HG02642 (cell line): ENCODE measurements at regions not wholly inside any gene's neighbourhood (a gene's known extent, or its start where the extent isn't known, plus 50 kb on each side); places are given as distances from the start of the nearest gene placed in this dataset.
"Not testable (repeated sequence)": the region's sequence is repeated elsewhere in the genome, so short reads cannot be mapped to it uniquely, and the experiment has no call there.

Experiments used
- ATAC-seq: cut with Tn5 transposase; IDR thresholded peaks from one replicate; pipeline ENCODE4 v1.9.1; 2021; ENCODE audit warnings: mild to moderate bottlenecking; ENCODE audit not compliant: unreplicated experiment, poor library complexity

DNA sequence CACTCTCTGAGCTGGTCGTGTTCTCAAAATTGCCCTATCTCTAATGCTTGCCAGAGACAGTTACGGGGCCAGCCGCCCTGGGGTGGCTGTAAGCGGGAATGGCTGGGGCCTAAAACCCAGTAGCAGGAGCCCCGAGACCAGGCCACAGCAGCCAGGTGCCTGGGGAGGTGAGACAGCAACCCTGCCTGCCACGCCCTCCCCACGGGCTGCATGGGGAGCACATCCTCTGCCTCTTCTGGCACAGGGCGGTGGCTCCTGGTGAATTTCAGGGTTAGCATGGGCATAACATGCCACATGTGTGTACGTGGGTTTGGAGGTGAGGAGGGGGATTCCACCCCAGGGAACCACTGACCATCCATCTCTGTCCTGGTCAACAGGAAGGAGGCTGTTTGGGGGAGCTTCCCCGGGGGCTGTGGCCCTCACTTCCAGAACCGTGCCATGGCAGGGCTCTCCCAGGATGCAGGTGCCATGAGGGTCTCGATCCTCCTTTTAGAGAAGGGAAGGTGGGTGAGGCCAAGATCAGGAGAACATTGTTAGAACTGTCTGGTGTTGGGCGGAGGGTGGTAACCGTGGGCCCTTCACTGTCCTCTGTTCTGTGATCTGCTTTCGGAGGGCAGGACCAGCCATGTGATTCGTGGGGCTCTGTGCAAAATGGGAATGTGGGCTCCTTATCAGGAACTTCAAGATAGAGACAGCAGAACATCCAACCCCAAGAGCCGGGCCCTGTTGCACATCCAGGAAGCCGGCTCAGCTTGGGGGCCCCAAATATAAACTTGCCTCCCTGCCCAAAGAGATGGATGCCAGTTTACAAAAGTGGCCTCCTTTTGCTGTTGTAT, 312.2 kb upstream of the DIO3 start:
- no peak for ATAC-seq

DNA sequence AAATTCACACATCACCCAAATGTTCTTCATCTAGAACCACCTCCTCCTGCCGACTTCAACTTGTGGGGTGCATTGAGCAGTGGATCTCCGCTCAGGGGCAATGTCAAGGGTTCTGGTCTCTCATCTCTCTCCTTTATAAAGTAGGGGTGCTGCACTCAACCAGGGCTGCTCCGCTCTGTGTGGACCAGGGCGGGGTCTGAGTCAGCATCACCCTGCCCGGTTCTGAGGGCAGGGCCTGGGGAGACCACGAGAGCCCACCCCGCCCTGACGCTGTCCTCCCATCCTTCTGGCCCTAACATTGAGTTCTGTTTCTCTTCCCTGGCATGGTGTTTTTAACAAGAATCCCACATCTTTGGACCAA, 311.6 kb upstream of the DIO3 start:
- ATAC-seq: no peak

DNA sequence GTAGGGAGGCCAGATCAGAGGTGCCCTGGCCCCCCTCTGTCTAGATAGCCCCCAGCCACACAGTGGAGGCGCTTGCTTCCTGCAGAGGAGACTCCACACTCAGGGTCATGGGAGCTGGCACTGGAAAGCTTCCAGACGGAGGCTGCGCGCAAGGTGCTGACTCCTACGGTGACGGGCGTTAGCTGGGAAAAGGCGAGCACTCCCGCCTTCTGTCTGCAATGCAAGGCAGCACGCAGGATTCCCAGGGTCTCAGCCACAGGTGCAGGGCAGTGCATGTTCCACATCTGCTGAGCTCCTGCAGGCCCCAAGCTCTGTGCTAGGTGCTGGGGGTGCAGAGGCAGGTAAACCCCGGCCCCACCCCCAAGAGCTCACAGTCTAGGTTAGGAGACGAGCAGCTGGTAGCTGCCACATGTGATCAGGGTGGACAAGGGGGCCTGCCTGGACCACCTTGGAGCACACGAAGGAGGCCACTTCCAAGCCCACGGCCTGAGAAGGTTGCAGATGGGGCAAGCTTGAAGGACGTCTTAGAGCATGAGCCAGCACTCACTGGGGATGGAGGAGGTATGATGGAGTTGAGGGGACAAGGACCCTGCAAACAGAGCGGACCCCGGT, 310.9 kb upstream of the DIO3 start:
- ATAC-seq: no peak

DNA sequence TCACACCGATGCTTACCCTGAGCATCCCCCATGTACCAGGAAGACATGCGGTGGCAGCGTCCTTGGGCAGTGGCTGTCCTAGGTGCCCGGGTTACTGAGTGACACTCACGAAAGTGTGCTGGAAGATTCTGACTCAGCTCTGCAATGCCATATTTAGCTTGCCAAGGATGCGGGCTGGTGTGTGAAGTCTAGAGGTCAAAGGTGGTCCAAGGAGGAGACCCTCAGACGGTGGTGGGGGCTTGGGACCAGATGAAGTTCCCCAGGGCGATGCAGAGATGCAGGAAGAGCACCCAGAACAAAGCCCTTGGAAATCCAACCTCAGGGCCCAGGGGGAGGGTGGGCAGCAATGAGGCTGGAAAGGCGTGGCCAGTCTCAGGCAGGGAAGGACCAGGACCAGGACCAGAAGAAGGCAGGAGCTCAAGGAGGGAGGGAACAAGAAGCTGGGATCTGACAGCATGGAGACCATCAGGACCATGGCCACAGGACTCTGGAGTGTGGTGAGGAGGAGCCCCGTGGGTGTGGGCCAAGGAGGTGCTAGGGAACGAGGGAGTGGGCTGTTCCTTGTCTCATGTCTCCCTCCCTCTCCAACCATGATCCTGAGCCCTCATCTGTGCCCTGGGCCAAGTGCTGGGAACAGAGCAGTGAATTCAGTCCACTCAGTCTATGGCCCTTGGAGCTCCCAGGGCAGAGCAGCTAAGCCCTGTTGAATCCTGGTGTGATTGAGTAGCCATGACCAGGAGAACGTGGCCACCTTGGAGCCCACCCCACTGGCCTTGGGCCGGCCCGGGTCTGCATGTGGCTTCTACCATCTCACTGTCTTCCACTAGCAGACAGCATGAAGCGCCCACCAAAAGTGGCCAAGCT, 310.1 kb upstream of the DIO3 start:
- no peak for ATAC-seq

DNA sequence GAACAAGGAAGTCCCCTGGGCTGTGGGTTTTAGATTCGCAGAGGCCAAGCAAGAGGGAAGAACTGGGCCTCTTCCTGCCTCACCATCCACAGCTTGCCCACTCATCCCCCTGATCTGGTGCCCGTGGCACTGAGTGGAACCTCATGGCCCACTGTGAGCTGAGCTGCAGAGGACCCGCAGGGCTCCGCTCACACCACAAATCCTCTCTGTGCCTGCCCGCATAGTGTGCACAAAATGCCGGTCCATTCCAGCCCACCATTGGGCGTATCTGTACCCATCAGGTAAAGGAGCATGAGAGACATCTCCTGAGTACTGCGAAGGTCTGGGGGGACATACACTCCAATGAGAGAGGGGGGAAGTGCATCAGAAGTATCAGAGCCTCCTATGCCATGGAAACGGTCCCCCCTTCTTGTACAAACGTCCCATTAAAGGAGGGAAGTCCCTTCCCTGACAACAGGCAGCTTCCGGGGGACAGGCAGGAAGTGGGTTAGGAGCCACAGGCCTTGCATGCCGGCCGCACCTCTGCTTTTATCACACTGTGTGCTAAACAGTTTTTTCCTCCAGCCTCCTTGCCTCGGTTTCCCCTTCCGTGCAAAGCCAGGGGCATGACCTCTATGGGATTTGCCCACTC, 309.4 kb upstream of the DIO3 start:
- ATAC-seq: no peak

DNA sequence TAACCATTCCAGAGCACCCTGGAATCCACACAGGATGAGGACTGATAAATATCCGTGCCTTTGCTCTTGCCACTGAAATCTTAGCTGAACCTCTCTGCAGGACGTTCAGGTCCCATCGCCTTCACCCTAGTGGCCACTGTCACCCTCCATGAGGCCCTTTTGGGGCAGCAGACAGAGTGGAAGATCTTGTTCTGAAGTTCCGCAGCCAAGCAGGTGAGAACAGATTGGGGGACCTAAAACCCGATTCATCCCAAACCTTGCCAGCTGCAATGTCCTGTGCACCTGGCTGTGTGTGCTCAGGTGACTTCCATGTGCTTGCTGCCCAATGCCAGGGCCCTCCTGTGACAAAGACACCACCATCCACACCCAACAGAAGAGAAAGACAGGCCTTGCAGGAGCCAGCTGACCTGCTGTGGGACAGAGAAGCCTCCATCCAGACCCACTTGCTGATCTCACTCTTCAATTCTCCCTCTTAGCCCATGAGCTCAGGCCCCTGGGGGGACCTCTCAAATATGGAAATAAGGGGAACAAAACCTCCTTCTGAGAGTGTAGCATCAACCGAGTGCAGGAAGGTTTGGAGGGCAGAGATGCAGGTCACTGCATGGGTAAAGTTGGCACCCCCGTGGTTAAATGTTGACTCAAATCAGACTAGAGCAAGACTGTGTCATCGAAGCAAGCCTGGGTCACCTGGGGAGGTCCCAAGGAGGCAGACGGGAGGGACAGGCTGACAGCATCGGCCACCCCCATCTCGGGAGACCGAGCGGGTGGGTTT, 308.7 kb upstream of the DIO3 start:
- ATAC-seq: no peak

DNA sequence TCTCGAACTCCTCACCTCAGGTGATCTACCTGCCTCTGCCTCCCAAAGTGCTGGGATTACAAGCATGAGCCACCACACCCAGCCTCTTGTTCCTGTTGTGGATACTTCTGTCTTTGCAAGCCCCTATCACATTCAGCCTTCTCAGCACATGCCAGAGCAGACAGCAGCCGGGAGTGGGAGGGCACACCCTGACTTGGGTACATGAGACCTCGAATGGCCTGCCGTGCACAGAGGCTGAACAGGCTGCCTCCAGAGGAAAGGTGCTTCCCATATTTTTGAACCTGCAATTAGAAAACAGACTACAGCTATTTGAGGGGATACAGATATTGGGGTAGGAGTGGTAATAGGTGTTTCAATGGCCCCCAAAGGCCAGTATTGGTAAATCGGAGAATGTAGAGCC, 307.3 kb upstream of the DIO3 start:
- ATAC-seq: no peak

DNA sequence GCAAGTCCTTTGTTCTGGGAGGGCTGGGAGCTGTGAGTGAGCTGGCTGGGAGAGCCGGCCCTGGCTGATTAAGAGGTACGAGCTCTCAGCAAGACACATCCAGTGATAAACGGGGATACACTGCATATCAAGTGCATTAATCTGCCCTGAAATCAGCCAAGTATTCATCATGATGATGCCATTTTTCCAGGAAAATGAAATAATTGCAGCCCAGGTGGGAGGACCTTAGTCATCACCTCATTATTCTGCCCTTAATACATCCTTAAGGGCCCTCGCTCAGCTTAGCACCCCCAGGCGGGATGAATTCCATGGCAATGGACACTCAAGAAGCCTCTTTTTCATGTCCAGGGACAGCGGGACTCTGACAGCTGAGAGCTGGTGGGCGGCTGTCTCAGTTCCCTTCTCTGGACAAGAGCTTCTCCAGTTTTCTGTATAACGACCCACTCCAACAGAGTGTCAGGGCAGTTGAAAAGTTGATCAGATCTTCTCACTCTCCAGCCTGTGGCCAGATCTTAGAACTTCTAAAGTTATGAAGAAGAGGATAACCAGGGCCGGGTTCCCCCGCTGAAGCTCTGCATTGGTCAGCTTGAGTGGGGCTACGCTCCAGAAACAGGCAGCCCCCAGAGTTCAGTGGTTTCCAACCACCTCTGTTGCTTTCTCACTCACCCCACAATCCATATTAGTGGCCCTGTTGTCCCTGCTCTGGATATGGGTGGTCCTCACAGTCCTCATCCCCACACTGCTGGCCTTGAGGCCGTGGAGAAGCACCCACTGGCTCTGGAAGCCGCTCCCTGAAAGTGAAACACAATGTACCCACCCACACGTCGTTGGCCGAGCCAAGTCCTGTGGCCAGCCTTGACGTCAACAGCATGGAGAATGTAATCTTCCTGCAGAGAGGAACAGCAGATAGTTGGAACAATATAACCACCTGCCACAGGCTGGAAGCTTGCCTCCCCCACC, 306.2 kb upstream of the DIO3 start:
- no peak for ATAC-seq

DNA sequence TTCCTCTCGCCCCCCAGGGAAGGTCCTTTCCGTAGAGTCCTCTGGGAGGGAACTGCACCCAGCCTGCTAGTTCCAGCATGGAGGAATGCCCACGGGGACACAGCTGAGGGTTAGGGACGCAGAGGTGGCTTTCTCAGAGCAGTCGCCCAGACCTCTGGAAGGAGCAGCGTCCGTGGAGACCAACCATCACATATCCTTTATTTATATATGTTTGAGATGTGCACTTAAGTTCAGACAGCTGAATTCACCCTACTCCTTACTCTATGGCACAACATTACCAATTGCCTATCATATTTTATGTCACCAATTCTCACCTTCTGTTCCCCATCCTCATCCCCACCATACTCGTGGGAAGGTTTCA, 305.6 kb upstream of the DIO3 start:
- ATAC-seq: no peak

DNA sequence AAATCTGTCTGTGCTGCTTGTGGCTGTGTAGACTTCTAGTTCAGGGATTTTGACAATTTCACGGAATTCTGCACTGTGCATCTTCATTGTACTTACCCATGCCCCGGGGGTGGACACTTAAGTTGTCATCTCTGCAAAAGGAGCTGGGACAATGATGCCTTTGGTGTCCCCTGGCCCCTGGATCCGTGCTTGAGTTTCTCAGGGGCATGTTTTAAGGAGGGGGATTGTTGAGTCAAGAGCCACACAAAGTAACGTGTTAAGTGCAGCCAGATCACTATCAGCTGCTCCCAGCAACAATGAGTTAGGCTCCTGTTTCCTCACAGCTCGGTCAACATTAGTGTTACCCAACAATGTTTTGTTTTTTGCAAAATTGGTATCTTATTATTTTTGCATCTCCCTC, 305.0 kb upstream of the DIO3 start:
- ATAC-seq: no peak

DNA sequence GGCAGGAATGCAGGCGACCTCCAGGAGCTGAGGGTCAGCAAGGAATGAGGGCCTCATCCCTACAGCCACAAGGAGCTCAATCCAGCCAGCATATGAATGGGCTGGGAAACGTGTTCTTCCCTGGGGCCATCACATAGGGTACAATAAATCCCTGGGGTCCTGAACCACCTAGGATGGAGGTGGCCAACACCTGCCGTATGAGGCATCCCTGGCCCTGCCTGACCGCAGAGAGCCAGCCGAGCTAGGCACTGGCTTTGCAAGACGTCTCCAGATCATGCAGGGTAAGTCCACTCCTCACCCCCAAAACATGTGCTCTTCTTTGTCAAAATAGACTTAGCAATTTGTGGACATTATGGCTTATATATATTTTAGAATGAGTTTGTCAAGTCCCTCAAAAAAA, 303.7 kb upstream of the DIO3 start:
- no peak for ATAC-seq

DNA sequence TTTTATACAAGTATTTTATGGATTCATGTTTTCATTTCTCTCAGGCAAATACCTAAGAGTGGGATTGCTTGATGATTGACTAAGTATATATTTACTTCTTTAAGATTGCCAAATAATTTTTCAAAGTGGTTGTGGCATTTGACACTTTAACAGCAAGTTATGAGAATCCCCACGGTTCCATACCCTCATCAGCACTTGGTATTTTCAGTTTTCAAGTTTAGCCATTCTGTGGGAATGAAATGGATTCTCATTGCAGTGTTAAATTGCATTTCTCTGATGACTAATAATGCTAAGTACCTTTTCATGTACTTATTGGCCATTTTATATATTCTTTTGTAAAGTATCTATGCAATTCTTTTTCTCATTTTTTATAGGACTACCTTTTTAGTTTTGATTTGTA, 301.5 kb upstream of the DIO3 start:
- no peak for ATAC-seq

DNA sequence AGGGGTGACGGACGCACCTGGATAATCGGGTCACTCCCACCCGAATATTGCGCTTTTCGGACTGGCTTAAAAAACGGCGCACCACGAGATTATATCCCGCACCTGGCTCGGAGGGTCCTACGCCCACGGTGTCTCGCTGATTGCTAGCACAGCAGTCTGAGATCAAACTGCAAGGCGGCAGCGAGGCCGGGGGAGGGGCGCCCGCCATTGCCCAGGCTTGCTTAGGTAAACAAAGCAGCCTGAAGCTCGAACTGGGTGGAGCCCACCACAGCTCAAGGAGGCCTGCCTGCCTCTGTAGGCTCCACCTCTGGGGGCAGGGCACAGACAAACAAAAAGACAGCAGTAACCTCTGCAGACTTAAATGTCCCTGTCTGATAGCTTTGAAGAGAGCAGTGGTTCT, 294.9 kb upstream of the DIO3 start:
- ATAC-seq: not testable (repeated sequence)

DNA sequence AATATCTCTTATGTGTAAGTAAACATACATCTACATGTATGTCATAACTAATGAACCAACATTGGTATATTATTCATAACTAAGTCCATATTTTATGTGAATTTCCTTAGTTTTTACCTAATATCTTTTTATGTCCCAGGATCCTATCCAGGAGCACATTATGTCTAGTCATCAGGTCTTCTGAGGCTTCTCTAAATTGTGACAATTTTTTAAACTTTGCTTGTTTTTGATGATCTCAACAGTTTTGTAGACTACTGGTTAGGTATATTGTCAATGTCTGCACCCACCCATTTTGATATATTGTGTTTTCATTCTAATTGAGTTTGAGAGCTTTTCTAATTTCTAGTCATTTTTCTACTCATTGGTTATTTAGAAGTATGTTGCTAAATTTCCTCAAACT, 288.2 kb upstream of the DIO3 start:
- ATAC-seq: no peak

DNA sequence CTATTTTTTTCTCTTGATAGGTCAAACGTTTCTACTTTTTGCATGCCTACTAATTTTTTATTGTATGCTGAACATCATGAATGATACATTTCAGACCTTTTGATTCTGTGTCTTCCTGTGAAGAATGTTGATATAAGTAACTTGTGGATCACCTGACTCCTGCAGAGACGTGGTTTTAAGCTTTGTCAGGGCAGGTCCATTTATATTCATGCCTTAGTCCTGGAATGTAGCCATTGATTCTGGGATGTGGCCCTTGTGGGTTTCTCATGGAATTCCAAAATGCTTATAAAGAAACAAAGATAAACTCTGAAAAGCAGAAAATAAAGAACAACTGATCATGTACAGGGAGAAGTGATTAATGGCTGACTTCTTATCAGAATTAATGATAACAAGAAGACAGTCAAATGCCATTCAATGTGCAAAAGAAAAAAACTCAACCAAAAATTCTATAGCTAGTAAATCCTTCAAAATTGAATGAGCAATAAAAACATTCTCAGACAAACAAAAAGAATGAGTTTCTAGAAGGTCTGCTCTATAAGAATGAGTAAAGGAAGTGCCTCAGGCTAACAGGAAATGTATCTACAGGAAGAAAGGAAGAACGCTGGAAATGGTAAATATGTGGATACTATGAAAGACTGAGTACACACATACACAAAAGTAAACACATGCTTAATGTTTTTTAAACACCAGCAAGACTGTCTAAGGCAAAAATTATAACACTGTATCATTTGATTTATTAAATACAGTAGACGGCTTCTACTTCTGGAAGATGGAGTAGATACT, 284.8 kb upstream of the DIO3 start:
- ATAC-seq: no peak

DNA sequence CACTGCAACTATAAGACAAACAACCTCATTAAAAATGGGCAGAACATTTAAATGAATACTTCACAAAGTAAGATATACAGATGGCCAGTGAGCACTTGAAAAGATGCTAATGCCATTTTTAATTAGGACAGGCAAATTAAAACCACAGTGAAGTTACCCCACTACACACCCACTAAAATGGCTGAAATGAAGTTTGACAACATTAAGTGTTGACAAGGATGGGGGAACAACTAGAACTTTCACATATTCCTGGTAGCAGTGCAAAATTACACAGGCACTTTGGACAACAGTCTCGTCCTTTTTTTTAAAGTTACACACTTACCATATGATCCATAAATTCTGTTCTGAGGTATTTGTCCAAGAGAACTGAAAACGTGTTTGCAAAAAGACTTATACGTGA, 278.9 kb upstream of the DIO3 start:
- no peak for ATAC-seq

DNA sequence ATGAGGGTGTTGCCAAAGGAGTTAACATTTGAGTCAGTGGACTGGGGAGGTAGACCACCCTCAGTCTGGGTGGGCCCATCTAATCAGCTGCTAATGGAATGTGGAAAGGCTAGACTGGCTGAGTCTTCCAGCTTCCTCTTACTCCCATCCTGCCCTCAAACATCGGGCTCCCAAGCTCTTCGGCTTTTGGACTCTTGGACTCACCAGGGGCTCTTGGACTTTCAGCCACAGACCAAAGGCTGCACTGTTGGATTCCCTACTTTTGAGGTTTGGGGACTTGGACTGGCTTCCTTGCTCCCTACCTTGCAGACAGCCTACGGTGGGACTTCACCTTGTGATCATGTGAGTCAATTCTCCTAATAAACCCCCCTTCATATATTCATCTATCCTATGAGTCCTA, 276.6 kb upstream of the DIO3 start:
- ATAC-seq: no peak

DNA sequence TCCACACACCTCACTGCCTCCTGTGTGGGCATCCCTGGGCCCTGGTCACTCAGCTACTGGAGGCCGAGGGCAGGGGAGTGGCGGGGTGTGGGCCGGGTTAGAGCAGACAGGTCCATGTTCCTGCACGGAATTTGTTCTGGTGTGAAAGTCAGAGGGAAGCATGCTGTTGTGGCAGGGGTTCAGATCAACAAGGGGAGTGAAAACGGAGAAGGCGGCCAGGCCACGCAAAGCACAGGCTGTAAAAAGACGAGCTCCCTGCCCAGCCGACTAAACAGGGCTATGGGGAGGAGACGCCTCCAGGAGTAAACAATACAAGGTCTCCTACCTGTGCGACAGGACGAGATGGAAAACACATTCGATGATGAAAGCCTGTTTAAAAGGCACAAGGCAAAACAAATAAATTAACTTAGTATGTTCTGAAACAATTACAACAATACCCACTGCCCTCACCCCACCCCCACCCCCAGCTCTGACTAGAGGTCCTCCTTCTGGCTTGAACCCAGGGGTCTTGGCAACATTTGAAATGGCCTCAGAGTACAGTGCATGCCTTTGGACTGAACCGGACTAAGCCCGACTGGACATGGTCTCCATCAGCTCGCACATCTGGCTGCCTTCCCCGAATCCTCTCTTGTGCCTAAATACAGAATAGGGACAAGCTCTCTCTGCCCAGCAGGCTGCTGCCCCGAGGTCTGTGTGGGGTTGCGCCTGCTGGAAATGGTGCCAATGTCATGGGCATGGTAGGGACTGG, 274.9 kb upstream of the DIO3 start:
- no peak for ATAC-seq
